ENCODE measurements at regions not wholly inside any gene's neighbourhood (a gene's known extent, or its start where the extent isn't known, plus 50 kb on each side); places are given as distances from the start of the nearest gene placed in this dataset.

DNA sequence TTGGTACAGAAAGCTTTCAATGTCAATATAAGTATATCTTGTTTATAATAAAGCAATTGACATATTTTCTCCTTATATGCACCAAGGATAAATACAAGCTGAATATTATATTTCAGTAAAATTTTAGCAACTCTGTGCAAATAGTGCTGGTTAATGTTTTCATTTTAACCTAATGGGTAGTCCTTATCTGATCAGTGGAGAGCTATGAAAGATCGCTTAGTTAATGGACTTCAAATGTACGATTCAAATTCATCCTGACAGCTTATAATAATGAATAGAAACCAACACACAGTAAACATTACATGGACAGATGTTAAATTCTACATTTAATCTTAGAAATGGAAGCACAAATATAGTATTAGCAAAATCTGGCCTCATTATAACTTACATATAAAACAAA lies 1495.2 kb upstream of the C9orf72 start:
- no peaks in the 10 kb centered on the region for H3K36me3 Mint-ChIP-seq
- H2AFZ ChIP-seq (replicated peaks): no peak overlapping the region
- no peaks in the 10 kb centered on the region for H3K79me2 ChIP-seq (ENCODE audit: low read depth)
- no peaks in the 10 kb centered on the region for H3K4me1 Mint-ChIP-seq
- no peaks in the 10 kb centered on the region for H3K9me3 Mint-ChIP-seq
- H3K36me3 ChIP-seq: no peaks in the 10 kb centered on the region
- no peak overlapping the region for H3K27ac ChIP-seq
- H3K27me3 Mint-ChIP-seq (ENCODE audit: insufficient read depth, low read depth): no peaks in the 10 kb centered on the region
- H3K4me1 ChIP-seq: no peaks in the 10 kb centered on the region
- no peak for TF ChIP-seq EZH2phosphoT487 (IDR thresholded peaks at IDR 0.05)
- TF ChIP-seq, protein P1, sequence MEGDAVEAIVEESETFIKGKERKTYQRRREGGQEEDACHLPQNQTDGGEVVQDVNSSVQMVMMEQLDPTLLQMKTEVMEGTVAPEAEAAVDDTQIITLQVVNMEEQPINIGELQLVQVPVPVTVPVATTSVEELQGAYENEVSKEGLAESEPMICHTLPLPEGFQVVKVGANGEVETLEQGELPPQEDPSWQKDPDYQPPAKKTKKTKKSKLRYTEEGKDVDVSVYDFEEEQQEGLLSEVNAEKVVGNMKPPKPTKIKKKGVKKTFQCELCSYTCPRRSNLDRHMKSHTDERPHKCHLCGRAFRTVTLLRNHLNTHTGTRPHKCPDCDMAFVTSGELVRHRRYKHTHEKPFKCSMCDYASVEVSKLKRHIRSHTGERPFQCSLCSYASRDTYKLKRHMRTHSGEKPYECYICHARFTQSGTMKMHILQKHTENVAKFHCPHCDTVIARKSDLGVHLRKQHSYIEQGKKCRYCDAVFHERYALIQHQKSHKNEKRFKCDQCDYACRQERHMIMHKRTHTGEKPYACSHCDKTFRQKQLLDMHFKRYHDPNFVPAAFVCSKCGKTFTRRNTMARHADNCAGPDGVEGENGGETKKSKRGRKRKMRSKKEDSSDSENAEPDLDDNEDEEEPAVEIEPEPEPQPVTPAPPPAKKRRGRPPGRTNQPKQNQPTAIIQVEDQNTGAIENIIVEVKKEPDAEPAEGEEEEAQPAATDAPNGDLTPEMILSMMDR (IDR thresholded peaks at IDR 0.05): no peak
- no peak for TF ChIP-seq EZH2 (IDR thresholded peaks at IDR 0.05)
- DNase-seq (ENCODE audit: low spot score): no peak
- H3K4me2 ChIP-seq: no peak overlapping the region
- no peak overlapping the region for H3K27ac Mint-ChIP-seq
- H3K9ac ChIP-seq: no peak overlapping the region
- no peak overlapping the region for H3K4me3 Mint-ChIP-seq
- no peaks in the 10 kb centered on the region for H3K27me3 ChIP-seq
- H3F3A ChIP-seq (ENCODE audit: low read depth): no peaks in the 10 kb centered on the region
- H3K9me3 ChIP-seq (ENCODE audit: low read depth): no peaks in the 10 kb centered on the region
- H3K4me3 ChIP-seq: no peak overlapping the region
- H4K20me1 ChIP-seq (ENCODE audit: low read depth): no peaks in the 10 kb centered on the region

- no peaks in the 10 kb centered on the region for H3K9me3 Mint-ChIP-seq
- no peaks in the 10 kb centered on the region for H3K4me1 ChIP-seq
- DNase-seq (ENCODE audit: low spot score): no peak
- no peak overlapping the region for H3K27ac ChIP-seq
- H3K4me3 Mint-ChIP-seq: no peak overlapping the region
- H3K36me3 Mint-ChIP-seq: no peaks in the 10 kb centered on the region
- H3F3A ChIP-seq (ENCODE audit: low read depth): no peaks in the 10 kb centered on the region
- H3K9me3 ChIP-seq (ENCODE audit: low read depth): no peaks in the 10 kb centered on the region
- H3K79me2 ChIP-seq (ENCODE audit: low read depth): no peaks in the 10 kb centered on the region
- H3K9ac ChIP-seq: no peak overlapping the region
- H3K27me3 ChIP-seq: no peaks in the 10 kb centered on the region
- no peaks in the 10 kb centered on the region for H4K20me1 ChIP-seq (ENCODE audit: low read depth)
- no peaks in the 10 kb centered on the region for H3K27me3 Mint-ChIP-seq (ENCODE audit: insufficient read depth, low read depth)
- no peak overlapping the region for H3K4me3 ChIP-seq
- no peak overlapping the region for H3K4me2 ChIP-seq
- H3K36me3 ChIP-seq: no peaks in the 10 kb centered on the region
- H3K27ac Mint-ChIP-seq: no peak overlapping the region
- no peaks in the 10 kb centered on the region for H3K4me1 Mint-ChIP-seq
- TF ChIP-seq EZH2 (IDR thresholded peaks at IDR 0.05) (no peak), EZH2phosphoT487 (IDR thresholded peaks at IDR 0.05) (no peak)
- TF ChIP-seq, protein P1 (IDR thresholded peaks at IDR 0.05): no peak
- H2AFZ ChIP-seq (replicated peaks): no peak overlapping the region
Measured at GRCh38 chr9:29069376-29069775, 1496.1 kb upstream of the C9orf72 start.

DNA sequence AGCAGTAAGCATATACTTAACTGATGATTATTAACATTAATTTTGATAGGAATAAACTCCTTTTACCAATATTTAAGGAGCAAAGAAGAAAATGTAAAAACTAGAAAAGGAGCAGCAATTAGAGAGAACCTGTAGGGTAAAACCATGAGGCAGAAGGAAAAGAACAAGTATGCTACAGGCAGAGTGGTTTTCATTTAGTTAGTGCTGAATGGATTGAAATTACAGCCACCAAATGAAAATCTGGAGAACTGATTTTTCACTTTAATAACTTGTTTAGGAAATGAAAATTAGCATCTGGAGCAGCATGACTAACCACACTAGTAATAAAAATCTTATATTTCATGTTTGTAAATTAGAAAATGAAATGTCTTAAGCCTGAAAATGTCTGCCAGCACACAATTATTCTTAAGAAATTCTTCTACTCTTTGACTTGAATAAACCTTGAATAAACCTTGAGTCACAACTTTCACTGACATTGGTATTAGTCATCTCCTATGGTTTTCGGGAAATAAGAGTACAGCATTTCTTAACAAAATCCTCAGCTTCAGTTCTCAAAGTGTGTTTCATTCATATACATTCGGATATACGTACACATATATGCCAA lies 1504.9 kb upstream of the C9orf72 start:
- H3K27ac ChIP-seq: no peak overlapping the region
- H2AFZ ChIP-seq (replicated peaks): no peak overlapping the region
- H3K27me3 ChIP-seq: no peaks in the 10 kb centered on the region
- no peaks in the 10 kb centered on the region for H3K9me3 Mint-ChIP-seq
- H3K4me1 Mint-ChIP-seq: no peaks in the 10 kb centered on the region
- DNase-seq (ENCODE audit: low spot score): no peak
- H3K4me3 ChIP-seq: no peak overlapping the region
- no peaks in the 10 kb centered on the region for H3K27me3 Mint-ChIP-seq (ENCODE audit: insufficient read depth, low read depth)
- no peaks in the 10 kb centered on the region for H4K20me1 ChIP-seq (ENCODE audit: low read depth)
- no peaks in the 10 kb centered on the region for H3K79me2 ChIP-seq (ENCODE audit: low read depth)
- H3K4me2 ChIP-seq: no peak overlapping the region
- H3K36me3 Mint-ChIP-seq: no peaks in the 10 kb centered on the region
- no peak overlapping the region for H3K4me3 Mint-ChIP-seq
- H3K9me3 ChIP-seq (ENCODE audit: low read depth): no peaks in the 10 kb centered on the region
- H3K27ac Mint-ChIP-seq: no peak overlapping the region
- H3K9ac ChIP-seq: no peak overlapping the region
- H3K4me1 ChIP-seq: no peaks in the 10 kb centered on the region
- no peaks in the 10 kb centered on the region for H3K36me3 ChIP-seq
- no peaks in the 10 kb centered on the region for H3F3A ChIP-seq (ENCODE audit: low read depth)
- TF ChIP-seq EZH2 (IDR thresholded peaks at IDR 0.05): no peak
- TF ChIP-seq, protein P1 (IDR thresholded peaks at IDR 0.05): no peak
- no peak for TF ChIP-seq EZH2phosphoT487 (IDR thresholded peaks at IDR 0.05)

All from neural progenitor cell (in vitro differentiated cells).